ENCODE measurements at regions not wholly inside any gene's neighbourhood (a gene's known extent, or its start where the extent isn't known, plus 50 kb on each side); places are given as distances from the start of the nearest gene placed in this dataset.
"Not testable (repeated sequence)": the region's sequence is repeated elsewhere in the genome, so short reads cannot be mapped to it uniquely, and the experiment has no call there.

DNA sequence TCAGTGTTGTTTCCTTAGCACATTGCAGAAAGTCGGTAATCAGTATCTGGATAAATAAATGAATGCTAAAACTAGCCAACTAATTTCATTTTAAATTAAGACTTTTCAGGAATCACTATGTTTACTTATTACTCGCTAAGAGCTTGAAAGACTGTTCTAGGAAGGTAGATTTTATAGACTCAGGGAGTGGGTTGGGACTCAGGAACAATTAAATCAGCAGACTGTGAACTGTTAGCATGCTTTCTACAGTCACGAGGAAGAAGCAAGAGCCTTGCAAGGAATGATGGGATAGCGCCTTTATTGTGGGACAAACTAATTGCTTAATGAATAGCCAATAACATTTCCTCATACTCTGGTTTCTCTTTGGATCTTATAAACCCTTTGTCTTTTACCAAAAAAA, 183.2 kb upstream of the AADAT start:
- no peak for DNase-seq (ENCODE audit: low read depth)

DNA sequence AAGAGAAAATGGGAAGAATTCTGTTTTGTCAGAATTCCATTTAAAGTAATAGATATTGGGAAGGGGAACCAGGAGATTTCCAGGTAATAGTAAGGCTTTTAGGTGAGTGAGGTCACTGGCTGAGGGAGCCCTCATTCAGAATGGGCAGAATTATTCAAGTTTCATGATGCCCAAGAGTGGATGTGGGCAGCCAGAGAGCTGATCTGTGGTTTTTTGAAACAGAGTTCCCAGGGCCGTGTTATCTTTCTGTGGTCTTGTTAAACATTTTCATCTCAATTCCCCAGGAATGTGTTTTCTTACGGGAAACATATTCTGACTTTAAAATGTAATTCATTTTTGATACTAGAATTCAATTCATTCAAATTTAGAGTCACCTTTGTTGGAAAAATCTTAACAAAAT, 182.0 kb upstream of the AADAT start:
- peak; percentile 28 for DNase-seq (ENCODE audit: low read depth)

DNA sequence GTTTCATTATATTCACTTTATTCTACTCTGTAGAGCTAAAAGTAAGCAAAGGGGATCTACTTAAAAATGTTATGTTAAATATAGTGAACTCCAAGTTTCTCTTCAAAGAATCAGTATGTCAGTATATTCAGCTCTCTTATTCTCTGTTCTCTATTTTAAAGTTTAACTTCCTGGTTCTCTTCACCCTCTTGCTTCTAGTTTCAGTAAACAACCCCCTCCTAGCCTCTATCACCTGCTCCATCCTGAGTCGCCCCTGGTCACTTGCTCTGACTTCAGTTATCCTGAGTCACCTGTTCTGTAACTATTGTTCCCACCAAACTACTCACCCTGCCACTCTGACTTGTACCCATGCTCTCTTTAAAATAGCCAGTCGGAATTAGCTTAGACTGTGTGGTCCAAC, 180.9 kb upstream of the AADAT start:
- no peak for DNase-seq (ENCODE audit: low read depth)

DNA sequence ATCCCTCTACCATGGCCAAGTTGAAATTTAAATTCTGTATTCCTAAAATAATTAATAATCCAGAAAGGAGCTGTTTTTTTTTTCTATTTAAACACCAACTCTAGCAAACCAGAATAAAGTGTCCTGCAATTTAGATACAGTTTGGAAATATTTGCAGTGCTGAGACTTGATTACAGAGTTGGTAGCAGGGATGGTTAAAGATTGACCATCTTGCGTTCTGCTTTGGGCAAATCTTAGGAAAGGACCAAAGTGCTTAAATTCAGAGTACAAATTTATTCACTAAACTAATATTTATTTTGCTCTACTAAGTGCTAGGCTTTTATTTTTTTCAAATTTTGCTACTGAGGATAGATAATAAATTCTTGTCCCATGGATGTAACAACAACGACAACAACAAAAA, 180.2 kb upstream of the AADAT start:
- DNase-seq (ENCODE audit: low read depth): no peak

DNA sequence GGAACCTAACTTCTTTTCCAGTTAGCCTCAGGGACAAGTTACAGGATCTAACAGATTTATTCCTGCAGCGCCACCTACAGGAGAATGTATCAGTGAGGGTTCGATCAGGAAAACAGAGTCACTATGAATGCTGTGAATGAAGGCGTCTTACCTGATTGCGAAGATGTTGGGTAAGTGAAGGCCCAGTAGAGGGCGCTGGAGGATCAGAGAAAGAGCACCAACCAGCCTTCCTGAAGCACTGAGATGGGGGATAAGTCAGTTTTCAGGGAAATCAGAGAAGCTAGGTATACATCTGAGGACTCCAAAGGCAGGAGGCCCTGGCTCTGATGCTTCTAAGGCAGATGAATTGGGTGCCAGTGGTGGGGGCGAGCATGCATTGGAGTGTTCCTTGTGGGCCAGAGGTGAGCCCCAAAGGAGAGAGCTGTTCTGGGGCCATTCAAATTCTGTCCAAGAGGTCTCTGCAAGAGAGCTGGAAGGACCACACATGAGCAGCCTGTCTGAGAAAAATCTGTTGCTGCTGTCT, 169.9 kb upstream of the AADAT start:
- peak; percentile 78 for DNase-seq (ENCODE audit: low read depth)

DNA sequence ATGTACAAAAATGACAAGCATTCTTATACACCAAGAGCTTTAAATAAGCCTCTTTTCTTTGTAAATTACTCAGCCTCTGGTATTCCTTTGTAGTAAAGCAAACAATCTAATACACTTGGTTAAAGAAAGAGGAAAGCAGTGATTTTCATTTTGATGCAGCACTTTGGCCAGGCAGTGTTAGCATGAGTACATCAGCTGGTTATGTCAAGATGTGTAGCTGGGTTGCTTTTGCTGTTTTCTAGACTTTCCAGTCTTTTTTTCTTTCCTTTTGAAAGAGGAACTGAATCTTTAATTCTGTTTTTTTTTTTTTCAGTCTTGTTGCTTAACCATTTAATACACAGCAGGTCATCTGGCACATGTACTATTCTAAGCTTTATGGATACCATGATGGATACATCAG, 167.1 kb upstream of the AADAT start:
- no peak for DNase-seq (ENCODE audit: low read depth)

DNA sequence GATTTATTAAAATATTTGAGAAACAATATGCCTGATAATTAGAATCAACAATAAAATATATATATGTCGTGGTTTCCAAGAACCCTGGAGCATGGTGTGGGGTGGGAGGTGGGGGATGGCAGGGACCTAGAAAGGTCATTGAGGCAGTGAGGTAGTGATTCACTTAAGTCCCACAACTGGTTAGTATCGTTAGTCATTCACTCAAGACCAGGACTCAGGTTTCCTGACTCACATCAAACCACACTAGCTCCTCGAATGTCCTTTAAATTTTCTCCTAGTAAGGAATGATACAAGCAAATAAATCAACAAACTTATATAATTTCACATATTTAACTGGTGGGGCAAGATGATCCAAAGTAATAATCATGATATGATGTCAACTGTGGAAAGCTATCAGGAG, 158.8 kb upstream of the AADAT start:
- DNase-seq (ENCODE audit: low read depth): peak; percentile 35

DNA sequence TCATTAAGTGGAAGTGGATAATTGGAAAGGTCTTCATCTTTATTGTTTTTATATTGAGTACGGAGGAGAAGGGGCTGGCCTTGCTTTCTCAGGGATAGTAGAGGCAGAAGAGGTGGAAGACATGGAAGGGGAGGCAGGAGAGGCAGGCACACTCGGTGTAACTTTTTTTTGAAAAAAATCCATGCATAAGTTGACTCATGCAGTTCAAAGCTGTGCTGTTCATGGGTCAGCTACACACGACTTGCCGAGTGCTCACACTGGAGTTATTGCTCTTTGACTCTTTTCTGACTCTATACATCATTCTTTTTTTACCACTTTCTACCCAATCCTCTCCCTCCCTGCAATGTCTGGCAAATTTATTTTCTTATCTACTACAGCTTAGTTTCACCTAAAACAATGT, 158.3 kb upstream of the AADAT start:
- DNase-seq (ENCODE audit: low read depth): no peak

DNA sequence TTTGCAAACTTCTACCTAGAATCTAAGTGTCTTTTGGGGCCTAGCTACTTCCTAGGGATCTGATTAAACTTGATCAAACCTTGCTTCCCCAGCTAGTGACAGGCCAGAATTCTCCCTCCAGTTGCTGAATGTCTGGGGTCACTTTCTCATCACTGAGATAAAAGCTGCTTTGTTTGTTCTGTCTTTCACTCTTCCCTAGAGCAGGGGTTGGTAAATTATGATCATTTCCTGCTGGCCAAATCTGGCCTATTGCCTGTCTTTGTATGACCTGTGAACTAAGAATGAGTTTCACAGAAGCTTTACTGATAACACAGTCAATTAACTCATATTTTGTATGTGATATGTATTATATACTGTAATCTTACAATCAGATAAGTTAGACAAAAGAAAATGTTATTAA, 157.8 kb upstream of the AADAT start:
- DNase-seq (ENCODE audit: low read depth): no peak

DNA sequence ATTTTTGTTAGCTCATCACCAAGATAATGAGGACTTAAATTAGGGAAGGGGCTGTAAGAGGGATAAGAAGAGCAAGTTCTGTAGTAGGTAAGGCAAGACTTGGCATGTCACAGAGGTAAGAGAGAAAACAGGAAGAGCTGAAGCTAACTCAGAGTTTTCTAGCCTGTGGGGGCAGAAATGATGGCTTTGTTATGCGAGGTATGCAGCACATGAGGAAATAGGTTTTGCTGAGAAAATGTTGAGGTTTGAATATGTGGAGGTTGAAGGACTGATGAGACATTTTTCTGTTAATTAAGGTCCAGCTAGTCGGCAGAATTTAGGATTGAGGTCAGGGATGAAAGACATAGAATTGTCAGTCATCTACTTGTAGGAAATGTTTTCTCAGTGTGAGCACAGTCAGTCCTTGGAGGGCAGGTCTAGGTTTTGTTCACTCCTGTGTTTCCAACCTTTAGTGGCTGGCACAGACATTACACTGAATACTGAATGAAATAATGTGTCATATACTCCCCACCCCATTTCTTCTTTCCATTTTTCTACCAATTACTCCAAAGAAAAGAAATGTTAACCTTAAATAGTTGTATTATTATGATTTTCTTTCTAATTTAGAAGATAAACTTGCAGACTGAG, 154.0 kb upstream of the AADAT start:
- peak; percentile 14 for DNase-seq (ENCODE audit: low read depth)

DNA sequence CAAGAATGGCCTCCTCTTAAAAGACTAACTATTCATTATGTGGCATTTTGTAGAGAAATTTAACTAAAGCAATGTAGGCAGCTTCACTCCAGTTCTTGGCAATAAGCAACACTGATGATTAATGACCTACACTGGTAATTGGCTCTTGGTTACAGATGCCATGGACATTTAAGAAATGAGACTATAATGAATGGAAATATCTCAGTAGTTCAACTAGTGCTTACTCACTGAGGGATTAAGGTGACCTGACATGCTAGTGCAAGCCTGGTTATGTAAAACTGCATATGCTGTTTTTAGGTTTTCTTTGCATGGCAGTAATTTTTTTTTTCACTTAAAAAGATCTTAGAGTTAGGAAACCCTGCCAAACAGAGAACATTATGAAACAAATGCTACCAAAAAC, 152.7 kb upstream of the AADAT start:
- no peak for DNase-seq (ENCODE audit: low read depth)

DNA sequence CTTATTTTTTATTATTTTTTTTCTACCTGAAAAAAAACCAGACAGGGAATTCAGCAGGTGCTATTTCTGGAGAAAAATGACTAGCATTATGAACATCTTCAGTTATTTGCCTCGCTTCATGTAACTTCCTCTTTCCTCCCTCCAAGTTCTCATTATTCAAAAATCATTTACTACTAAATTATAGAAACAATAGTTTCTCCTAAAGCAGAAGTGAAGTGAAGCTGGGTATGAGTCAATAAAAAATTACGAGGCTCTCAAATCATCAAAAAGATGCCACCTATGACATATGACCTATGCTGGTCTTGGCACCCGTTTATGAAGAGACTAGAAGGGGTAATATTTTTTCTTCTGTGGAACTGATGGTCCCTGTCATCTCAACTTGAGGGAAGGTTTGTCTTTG, 145.0 kb upstream of the AADAT start:
- DNase-seq (ENCODE audit: low read depth): no peak

DNA sequence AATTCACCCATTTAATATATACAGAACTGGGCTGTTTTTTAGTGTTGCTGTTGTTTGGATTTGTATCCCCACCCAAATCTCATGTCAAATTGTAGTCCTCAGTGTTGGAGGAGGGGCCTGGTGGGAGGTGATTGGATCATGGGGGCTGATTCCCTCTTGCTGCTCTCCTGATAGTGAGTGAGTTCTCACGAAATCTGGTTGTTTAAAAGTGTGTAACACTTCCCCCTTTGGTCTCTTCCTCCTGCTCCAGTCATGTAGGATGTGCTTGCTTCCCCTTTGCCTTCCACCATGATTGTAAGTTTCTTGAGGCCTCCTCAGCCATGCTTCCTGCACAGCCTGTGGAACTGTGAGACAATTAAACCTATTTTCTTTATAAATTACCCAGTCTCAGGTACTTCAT, 141.6 kb upstream of the AADAT start:
- no peak for DNase-seq (ENCODE audit: low read depth)

DNA sequence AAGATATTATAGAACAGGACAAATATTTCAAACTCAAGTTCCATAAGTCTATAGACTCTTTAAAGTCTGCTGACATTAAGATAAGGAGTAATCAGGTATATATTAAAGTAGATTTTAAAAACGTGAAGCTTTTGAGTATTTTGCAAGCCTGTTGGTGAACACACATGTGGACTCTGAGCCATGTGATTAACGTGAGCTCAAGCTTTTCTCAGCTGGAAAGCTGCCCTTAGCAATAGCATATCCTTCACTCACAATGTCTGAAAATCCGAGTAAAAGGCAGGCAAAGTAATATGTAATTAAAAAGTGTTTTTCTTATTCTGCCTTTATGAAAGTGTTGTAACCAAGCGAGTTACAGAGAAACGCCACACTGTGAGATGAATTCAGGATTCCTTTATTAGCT, 140.5 kb upstream of the AADAT start:
- DNase-seq (ENCODE audit: low read depth): no peak

DNA sequence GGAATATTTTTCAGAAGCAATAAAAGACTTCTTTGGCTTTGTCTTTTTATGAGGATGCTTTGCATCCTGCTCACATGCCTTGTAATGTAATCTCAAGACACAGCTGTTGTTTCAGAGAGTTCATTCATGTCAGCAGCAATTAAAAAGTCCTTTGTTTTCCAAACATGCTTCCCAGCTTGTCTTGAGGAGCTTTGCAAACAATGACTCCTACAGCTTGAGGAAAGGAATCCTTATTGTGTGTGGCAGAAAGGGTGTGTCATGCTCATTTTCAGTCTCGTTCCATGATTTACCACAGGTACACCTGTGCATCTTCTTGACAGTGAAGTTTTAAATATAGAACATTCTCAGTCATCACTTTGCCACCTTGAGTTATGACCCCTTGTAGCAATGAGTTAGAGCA, 139.2 kb upstream of the AADAT start:
- DNase-seq (ENCODE audit: low read depth): no peak

DNA sequence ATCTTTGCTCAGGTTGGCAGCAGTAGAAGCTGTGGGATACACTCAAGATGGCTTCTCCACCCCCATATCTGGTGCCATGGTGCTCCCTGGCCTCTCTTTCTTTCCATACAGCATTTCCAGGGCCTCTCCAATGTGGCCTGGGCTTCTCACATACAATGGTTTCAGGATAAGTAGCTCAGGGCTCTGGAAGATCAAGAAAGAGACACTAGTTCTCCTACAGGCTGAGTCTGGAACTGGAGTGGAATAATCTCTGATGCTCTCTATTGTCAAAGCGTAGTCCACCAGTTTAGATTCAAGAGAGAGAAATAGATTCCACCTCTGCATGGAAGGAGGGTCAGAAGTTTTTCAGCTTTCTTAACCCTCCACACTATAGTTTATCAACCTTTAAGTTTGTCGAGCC, 138.2 kb upstream of the AADAT start:
- no peak for DNase-seq (ENCODE audit: low read depth)

DNA sequence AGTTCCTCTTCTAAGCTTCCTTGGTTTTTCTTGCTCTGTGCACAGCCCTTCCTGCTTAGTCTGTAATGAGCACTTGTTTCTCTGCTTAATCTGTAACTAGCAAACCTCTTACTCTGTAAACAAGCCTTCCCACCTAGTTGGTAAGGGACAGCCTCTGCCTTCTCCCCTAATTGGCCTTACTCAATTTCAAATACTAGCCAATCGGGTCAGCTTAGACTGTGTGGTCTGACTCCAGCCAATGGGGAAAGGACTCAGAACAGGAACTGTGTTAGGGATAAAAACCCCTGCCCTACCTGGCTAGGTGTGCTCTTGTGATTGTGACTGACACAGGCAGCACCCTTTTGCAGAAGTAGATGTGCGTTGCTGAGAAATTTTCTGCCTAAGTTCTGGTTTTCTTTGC, 136.5 kb upstream of the AADAT start:
- DNase-seq (ENCODE audit: low read depth): no peak

DNA sequence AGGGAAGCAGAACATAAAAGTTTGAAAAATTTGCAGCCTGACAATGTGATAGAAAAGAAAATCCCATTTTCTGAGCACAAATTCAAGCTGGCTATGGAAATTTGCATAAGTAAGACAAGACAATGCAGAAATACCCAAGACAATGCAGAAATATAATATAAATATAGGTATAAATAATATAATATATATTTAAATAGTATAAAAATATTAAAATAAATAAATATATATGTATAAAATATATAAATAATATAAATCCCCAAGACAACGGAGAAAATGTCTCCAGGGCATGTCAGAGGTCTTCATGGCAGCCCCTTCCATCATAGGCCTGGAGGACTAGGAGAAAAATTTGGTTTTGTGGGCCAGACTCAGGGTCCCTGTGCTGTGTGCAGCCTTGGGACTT, 125.0 kb upstream of the AADAT start:
- no peak for DNase-seq (ENCODE audit: low read depth)

DNA sequence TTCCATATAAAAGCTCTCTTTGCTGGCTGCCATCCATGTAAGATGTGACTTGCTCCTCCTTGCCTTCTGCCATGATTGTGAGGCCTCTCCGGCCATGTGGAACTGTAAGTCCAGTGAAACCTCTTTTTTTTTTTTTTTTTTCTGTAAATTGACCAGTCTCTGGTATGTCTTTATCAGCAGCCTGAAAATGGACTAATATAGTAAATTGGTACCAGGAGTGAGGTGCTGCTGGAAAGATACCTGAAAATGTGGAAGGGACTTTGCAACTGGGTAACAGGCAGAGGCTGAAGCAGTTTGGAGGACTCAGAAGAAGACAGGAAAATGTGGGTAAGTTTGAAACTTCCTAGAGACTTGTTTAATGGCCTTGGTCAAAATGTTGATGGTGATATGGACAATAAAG, 124.3 kb upstream of the AADAT start:
- no peak for DNase-seq (ENCODE audit: low read depth)

DNA sequence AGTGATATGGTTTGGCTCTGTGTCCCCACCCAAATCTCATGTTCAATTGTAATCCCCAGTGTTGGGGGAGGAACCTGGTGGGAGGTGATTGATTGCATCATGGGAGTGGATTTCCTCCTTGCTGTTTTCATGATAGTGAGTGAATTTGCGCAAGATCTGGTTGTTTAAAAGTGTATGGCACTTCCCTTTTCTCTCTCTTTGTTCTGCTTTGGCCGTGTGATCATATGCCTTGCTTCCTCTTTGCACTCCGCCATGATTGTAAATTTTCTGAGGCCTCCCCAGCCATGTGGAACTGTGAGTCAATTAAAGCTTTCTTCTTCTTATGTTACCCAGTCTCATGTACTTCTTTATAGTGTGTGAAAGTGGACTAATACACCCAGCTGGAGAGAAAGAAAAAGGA, 113.0 kb upstream of the AADAT start:
- no peak for DNase-seq (ENCODE audit: low read depth)

DNA sequence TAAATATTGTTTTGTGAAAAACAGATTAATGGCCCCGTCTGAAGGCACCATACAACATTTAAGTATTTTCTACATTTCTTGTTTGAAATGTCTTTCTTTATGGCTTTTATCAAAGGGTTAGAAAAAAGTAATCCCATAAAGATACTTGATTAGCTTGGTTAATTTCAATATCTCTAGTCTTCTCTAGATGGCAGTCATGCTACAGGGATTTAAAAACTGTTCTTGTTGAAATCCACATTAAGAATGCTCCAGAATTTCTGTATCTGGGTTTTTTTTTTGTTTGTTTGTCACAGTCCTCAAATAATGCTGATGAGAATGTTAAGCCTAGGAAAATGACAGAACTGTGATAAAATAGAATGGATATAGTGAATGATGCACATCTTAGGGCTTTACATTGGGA, 109.0 kb upstream of the AADAT start:
- no peak for DNase-seq (ENCODE audit: low read depth)

DNA sequence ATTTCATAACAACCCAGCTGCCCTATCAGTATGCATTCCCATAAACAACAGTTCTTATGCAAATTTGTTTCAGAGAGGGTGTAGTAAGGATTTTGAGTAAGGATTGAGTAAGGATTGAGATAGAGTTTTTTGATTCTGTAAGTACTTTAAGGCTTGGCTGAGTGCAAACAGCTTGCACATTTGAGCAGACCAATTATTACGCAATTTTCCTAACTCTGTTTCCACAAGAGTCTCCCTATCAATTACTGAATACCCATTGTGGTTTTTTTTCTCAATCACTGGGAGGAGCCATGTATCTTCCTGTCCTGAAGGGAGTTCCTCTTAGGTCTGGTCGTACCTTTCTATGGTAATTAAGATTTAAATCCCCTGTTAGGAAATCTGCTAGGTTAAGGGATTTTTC, 105.0 kb upstream of the AADAT start:
- DNase-seq (ENCODE audit: low read depth): not testable (repeated sequence)

DNA sequence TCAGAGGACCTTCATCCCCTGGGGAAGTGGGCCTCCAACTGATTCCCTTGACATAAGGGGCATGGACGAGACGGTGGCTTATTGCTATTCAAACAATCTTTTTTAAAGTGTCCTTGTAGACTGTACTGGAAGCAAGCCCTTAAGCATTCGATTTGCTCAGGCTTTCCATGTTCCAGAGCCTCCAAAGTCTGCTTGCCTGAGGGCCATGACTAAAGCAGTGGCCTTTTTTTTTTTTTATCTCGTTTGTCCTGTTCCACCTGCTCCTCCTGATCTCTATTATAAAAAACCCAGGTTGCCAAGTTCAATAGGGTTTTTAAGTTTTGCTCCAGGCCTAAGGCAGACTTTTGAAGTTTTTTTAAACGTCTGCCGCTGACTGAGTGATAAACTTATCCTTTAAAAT, 103.7 kb upstream of the AADAT start:
- DNase-seq (ENCODE audit: low read depth): no peak

DNA sequence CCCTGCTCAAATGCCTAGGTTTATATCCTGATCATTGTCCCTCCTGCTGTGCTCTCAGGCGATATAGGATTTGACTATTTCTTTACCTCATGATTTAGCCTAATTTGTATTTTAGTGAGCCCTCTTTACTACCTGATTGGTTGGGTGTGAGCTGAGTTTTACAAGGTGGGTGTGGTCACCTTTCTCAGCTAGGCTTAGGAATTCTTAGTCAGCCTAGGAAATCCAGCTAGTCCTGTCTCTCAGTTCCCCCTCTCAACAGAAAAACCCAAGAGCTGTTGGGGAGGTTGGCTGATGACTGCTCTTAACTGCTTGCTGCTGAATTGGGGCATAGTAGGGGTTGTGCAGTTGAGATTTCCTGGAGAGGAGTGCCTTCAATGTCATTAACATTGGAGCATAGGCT, 100.5 kb upstream of the AADAT start:
- DNase-seq (ENCODE audit: low read depth): no peak

DNA sequence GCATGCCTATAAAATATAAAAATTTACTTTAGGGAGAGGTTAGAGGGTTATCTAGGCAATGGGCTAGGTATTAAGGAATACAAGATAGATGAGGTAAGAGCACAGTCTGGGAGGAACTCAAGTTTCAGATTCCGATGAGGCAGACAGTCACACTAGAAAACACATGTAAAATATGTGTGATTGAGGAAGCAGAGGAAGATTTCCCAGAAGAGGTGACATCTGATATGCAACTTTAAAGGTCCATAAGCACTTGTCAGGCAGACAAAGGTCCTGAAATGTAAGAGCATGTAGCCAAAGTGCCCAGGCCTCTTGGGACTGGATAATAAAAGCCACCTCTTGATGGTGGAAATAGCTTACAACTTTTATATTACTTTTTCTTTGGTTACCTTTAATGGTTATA, 81.1 kb upstream of the AADAT start:
- DNase-seq (ENCODE audit: low read depth): no peak

Measured in non-pigmented ciliary epithelial cell (primary cell).